GM12874 (cell line): ENCODE measurements at regions not wholly inside any gene's neighbourhood (a gene's known extent, or its start where the extent isn't known, plus 50 kb on each side); places are given as distances from the start of the nearest gene placed in this dataset.

Source experiments
- TF ChIP-seq, protein P1 (sequence below): IDR thresholded peaks from 2 replicates; pipeline ENCODE4 v1.5.1; 2011; ENCODE audit warnings: low read depth, mild to moderate bottlenecking, control low read depth, low read length, moderate library complexity; ENCODE audit not compliant: insufficient read depth

DNA sequence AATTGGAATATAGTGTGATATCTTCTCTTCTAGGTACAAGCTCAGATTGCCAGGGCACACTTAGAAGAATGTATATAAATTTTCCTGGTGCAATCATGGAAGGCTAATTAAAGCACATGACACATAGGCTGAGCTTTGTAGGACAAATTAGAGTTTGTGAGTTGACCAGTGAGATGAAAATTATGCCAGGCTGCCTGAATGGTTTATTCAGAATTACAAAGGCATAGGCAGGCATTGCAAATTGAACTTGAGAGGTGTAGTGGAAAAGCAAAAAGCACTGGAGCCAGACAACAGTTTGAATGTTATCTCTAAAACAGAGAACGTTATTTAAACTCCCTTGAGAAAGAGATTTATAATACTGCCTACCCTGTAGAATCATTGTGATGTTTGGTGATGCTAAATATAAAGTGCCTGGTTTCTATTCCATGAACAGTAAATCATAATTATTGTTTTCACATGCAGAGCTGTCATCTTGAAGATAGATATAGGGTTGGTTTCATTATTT lies 712.1 kb downstream of the TBC1D32 start:
- TF ChIP-seq, protein P1, sequence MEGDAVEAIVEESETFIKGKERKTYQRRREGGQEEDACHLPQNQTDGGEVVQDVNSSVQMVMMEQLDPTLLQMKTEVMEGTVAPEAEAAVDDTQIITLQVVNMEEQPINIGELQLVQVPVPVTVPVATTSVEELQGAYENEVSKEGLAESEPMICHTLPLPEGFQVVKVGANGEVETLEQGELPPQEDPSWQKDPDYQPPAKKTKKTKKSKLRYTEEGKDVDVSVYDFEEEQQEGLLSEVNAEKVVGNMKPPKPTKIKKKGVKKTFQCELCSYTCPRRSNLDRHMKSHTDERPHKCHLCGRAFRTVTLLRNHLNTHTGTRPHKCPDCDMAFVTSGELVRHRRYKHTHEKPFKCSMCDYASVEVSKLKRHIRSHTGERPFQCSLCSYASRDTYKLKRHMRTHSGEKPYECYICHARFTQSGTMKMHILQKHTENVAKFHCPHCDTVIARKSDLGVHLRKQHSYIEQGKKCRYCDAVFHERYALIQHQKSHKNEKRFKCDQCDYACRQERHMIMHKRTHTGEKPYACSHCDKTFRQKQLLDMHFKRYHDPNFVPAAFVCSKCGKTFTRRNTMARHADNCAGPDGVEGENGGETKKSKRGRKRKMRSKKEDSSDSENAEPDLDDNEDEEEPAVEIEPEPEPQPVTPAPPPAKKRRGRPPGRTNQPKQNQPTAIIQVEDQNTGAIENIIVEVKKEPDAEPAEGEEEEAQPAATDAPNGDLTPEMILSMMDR = no peak

GRCh38 chr6:120620900-120621299 lies 713.4 kb downstream of the TBC1D32 start:
- TF ChIP-seq, protein P1 = no peak

DNA sequence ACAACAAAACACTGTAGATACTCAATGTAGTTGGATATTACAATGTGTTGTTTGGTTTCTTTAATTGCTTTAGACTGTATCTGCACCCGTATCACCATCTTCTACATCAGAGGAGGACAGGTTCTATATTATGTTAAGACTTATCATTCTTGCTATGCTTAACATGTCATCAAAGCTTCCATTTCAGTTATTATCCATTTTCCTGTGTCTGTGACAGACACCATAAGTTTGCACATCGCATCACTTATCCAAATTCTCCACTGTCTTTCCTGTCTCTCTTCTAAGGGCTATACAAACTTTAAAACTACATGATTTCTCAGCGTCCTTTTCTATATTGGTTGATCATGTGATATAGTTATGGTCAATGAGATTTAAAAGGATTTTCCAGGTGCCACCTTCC lies 719.0 kb downstream of the TBC1D32 start:
- TF ChIP-seq, protein P1 = no peak

DNA sequence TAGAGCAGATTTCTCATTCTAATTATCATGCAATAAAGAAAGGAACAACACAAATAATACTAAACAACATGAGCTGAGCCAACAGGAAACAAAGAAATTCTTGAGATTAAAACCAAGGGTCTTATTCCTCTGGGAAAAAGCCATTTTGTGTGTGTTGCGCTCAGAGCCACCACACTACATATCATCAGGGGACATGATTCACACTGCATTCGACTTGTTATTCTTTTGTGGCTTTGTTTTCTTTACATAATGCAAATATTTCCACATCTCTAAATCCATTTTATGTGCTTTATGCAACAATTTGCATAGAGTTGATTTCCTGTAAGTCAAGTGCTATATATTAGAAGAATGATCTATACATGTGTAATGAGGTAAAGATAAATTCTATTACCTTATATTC lies 719.6 kb downstream of the TBC1D32 start:
- TF ChIP-seq, protein P1 = no peak

- TF ChIP-seq, protein P1 = no peak
Measured at GRCh38 chr6:120608826-120609225, 725.5 kb downstream of the TBC1D32 start.

DNA sequence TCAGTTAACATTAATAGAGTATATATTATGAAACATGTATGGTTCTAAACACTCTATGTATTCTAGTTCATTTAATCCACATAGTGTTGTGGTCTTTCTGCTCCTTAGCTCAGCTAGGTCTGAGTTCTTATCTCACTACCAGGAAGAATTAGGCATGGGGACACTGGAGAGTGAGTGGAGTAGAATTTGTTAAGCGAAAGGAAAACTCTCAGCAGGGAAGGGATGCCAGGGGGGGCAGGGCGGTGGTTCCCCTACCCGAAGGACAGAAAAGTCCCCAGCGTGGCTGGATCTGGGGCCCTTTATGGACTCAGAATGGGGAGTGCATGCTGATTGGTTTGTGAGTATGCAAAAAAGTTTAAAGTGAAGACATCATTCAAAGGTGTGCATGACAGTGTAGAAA lies 727.5 kb downstream of the TBC1D32 start:
- TF ChIP-seq, protein P1 = no peak

DNA sequence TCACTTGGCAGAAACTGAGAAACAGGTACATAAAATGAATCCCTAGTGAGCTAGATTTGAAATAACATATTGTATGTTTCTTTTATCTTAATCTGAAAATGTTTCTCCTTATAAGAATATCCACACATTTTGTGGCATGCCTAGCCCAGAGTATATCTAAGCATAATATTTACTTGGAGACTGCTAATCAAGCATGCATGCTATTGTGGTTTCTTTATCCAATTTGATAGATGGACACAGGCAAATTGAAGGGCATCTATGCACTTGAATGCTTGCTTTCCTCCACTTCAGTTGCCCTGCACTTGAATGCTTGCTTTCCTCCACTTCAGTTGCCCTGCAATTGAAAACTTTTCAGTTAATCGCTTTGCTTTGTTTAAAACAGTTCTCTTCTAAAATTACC lies 729.8 kb downstream of the TBC1D32 start:
- TF ChIP-seq, protein P1 = no peak
